ENCODE measurements at regions not wholly inside any gene's neighbourhood (a gene's known extent, or its start where the extent isn't known, plus 50 kb on each side); places are given as distances from the start of the nearest gene placed in this dataset.

- TF ChIP-seq POLR2AphosphoS5 (IDR thresholded peaks at IDR 0.05; ENCODE audit: low read depth, low read length) (no peak), CTCF (IDR thresholded peaks at IDR 0.05 in 2 of 3, conservative IDR thresholded peaks at IDR 0.05 in 1 of 3; ENCODE audit: borderline replicate concordance in 1 of 3, insufficient read depth in 1 of 3, low read depth in 2 of 3, low read length in 2 of 3) (no peak), EZH2phosphoT487 (IDR thresholded peaks at IDR 0.05; ENCODE audit: borderline replicate concordance) (no peak), SRF (IDR thresholded peaks at IDR 0.05; ENCODE audit: low read depth) (no peak), REST (IDR thresholded peaks at IDR 0.05; ENCODE audit: low read depth) (no peak)
Observed at GRCh38 chr17:74017466-74017865, 186.0 kb upstream of the RPL38 start.

All from HCT116 (cell line).